HG03378 (cell line): ENCODE measurements at regions not wholly inside any gene's neighbourhood (a gene's known extent, or its start where the extent isn't known, plus 50 kb on each side); places are given as distances from the start of the nearest gene placed in this dataset.

ENCODE experiments used
- ATAC-seq: cut with Tn5 transposase; IDR thresholded peaks from one replicate; pipeline ENCODE4 v1.9.1; 2021; ENCODE audit warnings: mild to moderate bottlenecking, moderate library complexity; ENCODE audit not compliant: unreplicated experiment

GRCh38 chr15:62431817-62432216 is 266.7 kb upstream of the C2CD4B start:
- no peak for ATAC-seq

DNA sequence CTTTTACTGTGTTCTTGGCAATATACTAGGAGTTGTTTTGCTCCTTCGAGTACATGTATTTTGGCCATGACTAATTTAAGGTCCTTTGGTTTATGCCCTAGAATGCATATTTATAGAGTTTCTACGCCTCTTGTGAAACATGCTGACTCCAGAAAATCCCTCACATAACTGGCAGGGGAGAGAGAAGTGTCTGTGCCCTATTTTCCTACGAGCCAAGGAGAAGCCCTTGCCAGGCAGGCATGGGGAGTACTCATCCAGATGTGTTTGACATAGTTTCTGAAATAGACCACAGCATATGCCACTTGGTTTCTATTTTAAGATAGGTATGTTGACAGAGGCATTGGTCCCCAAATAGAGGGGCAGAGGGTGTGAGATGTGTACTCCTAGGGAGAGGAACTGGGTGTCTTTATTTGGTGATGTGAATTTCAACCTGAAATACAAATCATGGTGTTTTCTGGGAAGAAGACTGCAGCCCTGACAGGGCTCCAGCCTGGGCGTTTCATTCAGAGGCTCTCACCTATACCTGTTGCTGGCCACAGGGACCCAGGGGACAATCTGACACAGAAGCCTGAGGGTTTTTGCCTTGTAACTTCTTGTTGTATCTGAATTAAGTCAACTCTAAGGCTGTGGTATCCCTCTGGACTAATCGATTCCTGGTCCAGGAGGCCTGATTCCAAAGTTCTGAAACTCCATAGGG is 267.8 kb upstream of the C2CD4B start:
- no peak for ATAC-seq

GRCh38 chr15:62436235-62436634 is 271.1 kb upstream of the C2CD4B start:
- ATAC-seq, result no peak

- no peak for ATAC-seq
These were observed 272.7 kb upstream of the C2CD4B start for GRCh38 chr15:62437753-62438152.

- ATAC-seq, result no peak
These were observed 274.5 kb upstream of the C2CD4B start for GRCh38 chr15:62439543-62440016.

GRCh38 chr15:62440362-62441105 is 275.4 kb upstream of the C2CD4B start:
- ATAC-seq, result no peak

DNA sequence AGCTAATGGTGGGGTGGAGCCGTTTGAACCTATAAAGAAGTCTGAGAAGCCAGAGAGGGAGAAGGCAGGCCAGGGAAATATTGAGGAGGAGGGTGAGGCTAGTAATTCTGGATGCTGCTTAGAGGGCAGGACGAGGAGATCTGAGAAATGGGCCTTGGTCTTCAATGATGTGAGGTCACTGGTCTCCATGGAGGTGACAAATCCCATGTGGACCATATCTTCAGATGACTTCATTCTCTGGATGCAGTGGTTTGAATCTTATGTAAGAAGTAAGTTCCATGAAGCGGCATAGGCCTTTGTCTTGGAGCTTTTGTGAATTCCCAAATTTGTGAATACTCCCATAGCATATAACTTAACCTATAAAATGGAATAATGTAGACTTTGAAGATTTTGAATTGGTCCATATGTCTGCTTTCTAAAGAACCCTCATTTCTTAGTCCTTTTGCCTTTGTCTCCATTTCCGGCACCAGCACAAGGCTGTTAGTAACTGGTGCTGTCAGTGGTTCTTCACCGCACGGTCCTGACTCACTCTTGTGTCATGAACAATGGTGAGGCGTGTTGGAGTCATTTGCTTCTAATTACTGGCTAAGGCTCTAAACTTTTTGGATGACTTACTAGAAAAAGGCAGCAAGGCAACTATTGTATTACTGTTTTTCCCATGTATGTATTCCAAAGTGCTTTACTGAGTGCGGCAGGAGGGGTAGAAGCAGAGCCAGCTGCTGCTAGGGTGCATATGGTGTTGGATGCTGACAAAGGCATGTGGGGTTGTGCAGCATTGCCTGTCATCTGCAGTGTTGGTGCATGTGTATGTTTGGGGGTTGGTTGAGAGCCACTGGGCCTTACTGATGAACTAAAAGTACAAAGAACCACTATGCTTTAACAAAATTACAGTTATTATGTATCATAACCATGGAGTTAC is 279.3 kb upstream of the C2CD4B start:
- ATAC-seq, result no peak

GRCh38 chr15:62445244-62445643 is 280.2 kb upstream of the C2CD4B start:
- ATAC-seq, result no peak

DNA sequence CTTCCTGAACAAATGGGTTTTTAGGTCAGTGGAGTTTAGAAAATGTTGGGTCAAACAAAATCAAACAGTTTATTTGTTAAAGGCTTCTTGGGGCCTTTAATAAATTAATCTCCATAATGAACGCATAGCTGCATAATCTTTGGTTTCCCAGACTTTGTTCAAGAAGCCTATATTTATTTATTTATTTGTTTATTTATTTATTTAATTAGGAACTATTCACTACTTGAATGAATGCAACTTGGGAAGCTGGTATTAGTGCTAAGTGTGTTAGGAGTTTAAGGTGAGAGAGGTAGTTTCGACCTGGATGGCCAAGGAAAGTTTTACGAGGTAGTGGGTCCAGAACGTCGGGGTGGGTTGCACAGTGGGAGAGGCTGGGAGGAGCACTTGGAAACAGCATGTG is 281.9 kb upstream of the C2CD4B start:
- ATAC-seq, result no peak

DNA sequence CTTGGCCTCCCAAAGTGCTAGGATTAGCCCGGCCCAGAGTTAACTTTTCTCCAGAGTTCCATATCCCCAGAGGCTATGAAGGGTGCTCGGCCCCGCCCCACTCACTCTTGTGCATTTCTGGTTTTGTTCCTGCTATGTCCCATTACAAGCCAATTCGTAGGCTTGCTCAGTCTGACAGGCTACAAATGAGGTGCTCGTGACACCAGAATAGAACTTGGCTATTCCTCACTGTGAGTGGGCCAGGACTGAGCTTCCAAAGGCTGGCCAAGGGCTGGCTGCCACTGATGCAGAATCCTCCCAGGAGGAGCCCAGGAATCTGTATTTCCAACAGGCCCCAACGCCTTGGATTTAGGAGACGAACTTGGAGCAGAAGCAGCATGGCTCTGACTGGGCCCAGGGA is 282.7 kb upstream of the C2CD4B start:
- no peak for ATAC-seq

GRCh38 chr15:62449638-62450037 is 284.6 kb upstream of the C2CD4B start:
- ATAC-seq, result no peak

DNA sequence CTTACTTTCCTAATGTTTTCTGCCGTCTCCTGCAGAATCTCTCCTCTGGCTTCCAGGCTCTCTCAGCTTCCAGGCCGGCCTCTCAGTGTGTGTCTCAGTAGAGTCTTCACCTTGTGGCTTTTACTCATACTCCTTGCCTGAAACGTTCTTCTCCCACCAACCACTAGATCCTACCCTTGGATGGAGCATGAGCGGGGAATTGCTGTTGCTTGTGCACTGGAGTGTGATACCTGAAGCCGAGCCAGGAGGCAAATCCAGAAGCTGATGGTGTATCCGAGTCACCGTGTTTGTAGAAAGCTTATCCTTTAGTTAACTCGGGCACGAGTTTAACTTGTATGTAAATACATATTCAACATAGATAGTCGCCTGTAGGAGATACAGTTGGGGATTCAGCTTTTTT is 285.0 kb upstream of the C2CD4B start:
- no peak for ATAC-seq

DNA sequence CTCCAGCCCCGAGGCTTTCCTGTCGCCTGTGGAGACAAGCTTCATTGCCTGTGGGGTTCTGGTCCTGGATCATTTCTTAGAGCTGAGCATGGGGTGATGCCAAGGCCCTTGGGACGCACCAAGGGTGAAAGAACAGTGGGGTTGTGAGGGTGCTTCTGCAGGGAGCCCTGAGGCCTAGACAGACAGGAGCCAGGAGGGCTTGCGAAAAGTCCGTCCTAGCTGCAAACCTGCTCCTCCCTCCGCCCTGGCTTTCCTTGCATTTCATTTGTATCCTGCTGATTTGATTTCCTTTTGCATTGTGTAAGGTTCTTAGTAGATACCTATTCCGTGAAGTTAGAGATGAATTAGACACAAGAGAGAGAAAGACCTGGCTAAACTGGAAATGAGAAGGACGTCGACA is 286.9 kb upstream of the C2CD4B start:
- no peak for ATAC-seq

DNA sequence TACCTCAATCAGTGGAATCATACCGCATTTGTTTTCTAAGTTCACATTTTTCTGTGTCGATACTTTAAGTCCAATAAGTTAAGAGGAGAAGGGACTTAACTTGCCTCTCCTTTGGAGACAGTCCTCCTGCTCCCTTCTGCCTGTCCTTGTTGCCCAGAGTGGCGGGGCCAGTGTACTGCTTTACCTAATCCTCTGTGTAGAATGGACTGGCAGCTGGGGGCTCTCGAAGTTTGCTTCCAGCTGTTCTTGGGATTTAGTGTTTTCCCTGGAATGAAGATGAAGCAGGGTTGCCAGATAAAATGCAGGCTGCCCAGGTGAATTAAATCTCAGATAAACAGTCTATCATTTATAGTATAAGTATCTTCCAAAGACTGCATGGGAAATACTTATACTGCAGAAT is 287.6 kb upstream of the C2CD4B start:
- no peak for ATAC-seq

DNA sequence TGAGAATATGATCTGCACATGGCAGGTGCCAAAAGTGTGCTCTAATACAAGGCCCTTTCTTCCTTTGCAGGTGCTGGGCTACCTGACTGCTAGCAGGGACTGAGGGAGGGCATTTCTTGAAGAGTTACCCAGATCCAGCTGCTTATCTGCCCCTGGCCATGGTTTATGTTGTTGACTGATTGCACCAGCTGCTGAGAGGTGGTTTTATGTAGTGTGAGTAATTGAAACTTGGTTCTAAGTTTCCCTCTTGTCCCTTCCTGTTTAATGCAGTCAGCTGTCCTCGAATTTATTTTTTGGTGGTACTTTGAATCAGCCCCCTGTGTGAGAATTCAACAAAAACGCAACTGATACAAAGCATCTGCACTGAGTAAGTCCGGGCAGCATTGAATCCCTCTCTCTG is 288.3 kb upstream of the C2CD4B start:
- ATAC-seq, result no peak

- ATAC-seq, result no peak
These were observed 288.9 kb upstream of the C2CD4B start for GRCh38 chr15:62453981-62454380.

- no peak for ATAC-seq
These were observed 289.6 kb upstream of the C2CD4B start for GRCh38 chr15:62454567-62455172.

DNA sequence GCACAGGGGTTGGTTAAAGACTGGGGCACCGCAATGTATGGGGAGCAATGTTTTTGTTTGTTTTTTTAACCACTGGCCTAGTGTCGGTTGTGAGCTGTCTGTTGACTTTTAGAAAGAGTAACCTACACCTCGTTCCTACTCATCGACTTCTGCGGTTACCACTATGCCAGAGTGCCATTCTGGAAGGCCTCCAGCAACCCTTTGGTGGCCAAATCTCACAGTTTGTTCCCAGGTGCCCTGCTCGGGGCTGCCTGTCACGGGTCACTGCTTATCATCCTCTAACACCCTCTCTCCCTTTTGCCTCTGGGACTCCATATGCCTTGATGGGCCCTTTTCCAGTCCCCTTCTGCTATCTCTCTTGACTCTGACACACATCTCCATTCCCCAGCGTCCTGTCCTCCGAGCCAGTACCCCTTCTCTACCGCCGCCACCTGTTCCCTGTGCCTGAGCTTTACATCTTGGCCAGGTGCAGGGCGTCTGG is 290.4 kb upstream of the C2CD4B start:
- no peak for ATAC-seq

DNA sequence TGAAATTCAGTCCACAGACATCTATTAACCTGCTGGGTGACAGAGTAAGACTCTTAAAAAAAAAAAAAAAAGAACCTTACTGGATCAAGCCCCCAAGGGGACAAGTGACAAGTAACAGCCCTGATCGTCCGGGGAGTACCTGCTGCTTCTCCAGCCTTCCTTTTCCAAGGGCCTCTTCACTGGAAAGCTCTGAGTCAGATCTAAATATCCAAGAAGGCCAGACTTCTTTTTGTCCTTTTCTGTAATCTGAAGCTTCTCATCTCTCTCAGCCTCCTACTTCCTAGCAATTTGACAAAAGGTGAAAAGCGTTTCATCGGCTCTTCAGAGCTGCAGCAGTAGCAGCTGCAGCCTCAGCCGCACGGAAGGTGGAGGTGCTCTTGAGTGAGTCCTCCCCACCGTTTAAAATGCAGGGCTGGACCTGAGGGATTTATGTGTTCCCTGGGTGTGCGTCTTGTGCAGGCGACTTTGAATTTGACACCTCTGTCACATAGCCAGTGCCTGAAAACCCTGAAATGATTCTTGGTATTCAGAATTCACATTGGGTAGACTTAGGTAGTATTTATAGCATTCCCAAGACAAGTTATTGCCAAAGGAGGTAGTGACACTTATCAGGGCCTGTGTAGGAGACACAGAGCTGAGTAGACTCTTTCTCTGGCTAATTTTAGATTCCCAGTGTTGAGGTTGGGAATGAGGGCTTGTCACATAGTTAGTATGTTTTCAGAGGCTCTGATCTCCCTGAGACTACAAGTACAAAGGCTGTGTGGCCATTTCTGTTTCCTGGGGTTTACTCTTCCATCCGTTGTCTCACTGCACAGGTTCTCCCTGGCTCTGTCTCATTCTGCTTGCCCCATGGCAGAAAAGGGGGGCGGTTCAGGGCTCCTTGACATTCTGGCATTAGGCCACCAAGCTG is 291.2 kb upstream of the C2CD4B start:
- no peak for ATAC-seq

DNA sequence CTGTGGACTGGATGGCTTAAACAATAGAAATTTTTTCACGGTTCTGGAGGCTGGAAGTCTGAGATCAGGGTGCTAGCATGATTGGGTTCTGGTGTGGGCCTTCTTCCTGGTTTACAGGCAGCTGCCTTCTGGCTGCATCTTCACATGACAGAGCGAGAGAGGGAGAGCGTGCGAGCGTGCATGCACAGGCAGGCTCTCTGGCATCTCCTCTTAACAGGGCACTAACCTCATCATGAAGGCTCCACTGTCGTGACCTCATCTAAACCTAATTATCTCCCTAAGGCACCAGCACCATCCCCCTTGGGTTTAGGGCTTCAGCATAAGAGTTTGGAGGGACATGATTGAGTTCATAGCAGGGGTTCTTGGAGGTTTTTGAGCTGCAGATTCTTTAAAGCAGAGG is 292.0 kb upstream of the C2CD4B start:
- no peak for ATAC-seq
